GM18907 (cell line): ENCODE measurements at regions not wholly inside any gene's neighbourhood (a gene's known extent, or its start where the extent isn't known, plus 50 kb on each side); places are given as distances from the start of the nearest gene placed in this dataset.

Source experiments
- ATAC-seq: cut with Tn5 transposase; IDR thresholded peaks from one replicate; pipeline ENCODE4 v1.9.1; 2021; ENCODE audit warnings: mild to moderate bottlenecking, moderate library complexity; ENCODE audit not compliant: unreplicated experiment

- ATAC-seq: no peak
Observed at GRCh38 chr3:111339017-111339416, 203.0 kb upstream of the CD96 start.

- no peak for ATAC-seq
Observed at GRCh38 chr3:111351334-111351733, 190.7 kb upstream of the CD96 start.

GRCh38 chr3:111352585-111352984, 189.4 kb upstream of the CD96 start:
- ATAC-seq: no peak

- no peak for ATAC-seq
Observed at GRCh38 chr3:111359261-111360030, 182.6 kb upstream of the CD96 start.

- no peak for ATAC-seq
Observed at GRCh38 chr3:111362381-111363009, 179.5 kb upstream of the CD96 start.

- ATAC-seq: no peak
Observed at GRCh38 chr3:111366515-111366914, 175.5 kb upstream of the CD96 start.

GRCh38 chr3:111368056-111368455, 173.9 kb upstream of the CD96 start:
- ATAC-seq: no peak

GRCh38 chr3:111369958-111370357, 172.0 kb upstream of the CD96 start:
- ATAC-seq: no peak

GRCh38 chr3:111373239-111373638, 168.8 kb upstream of the CD96 start:
- no peak for ATAC-seq

GRCh38 chr3:111373861-111374260, 168.1 kb upstream of the CD96 start:
- ATAC-seq: no peak

- ATAC-seq: no peak
Observed at GRCh38 chr3:111385971-111386495, 156.0 kb upstream of the CD96 start.

GRCh38 chr3:111392894-111393398, 149.1 kb upstream of the CD96 start:
- no peak for ATAC-seq

GRCh38 chr3:111412656-111413055, 129.3 kb upstream of the CD96 start:
- ATAC-seq: peak; percentile 50

- no peak for ATAC-seq
Observed at GRCh38 chr3:111414531-111414930, 127.5 kb upstream of the CD96 start.

- no peak for ATAC-seq
Observed at GRCh38 chr3:111415018-111415417, 127.0 kb upstream of the CD96 start.

GRCh38 chr3:111418391-111418790, 123.6 kb upstream of the CD96 start:
- no peak for ATAC-seq

- ATAC-seq: no peak
Observed at GRCh38 chr3:111428301-111428700, 113.7 kb upstream of the CD96 start.

- no peak for ATAC-seq
Observed at GRCh38 chr3:111434941-111435622, 106.9 kb upstream of the CD96 start.

- ATAC-seq: no peak
Observed at GRCh38 chr3:111438283-111438682, 103.7 kb upstream of the CD96 start.

- no peak for ATAC-seq
Observed at GRCh38 chr3:111454551-111454950, 87.4 kb upstream of the CD96 start.

GRCh38 chr3:111465081-111465670, 76.8 kb upstream of the CD96 start:
- ATAC-seq: no peak
